ENCODE measurements at regions not wholly inside any gene's neighbourhood (a gene's known extent, or its start where the extent isn't known, plus 50 kb on each side); places are given as distances from the start of the nearest gene placed in this dataset.

DNA sequence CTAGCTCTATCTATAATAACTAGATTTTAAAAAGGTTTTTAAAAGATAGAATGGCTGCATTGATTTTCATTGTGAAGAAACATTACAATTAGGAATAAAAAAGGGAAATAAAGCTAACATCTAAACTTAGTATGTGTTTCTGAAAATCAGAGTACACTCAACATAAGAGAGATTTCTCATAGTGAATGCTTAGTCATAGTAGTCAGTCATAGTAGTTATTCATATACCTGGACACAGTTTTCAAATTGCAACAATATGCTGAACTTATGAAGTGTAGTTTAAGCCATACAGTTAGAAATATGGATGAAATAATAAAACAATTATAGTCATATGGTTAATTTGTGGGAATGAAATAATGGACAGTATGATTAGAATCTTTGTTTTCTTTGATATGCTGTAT is 273.0 kb upstream of the CTNND2 start:
- TF ChIP-seq, protein P1, sequence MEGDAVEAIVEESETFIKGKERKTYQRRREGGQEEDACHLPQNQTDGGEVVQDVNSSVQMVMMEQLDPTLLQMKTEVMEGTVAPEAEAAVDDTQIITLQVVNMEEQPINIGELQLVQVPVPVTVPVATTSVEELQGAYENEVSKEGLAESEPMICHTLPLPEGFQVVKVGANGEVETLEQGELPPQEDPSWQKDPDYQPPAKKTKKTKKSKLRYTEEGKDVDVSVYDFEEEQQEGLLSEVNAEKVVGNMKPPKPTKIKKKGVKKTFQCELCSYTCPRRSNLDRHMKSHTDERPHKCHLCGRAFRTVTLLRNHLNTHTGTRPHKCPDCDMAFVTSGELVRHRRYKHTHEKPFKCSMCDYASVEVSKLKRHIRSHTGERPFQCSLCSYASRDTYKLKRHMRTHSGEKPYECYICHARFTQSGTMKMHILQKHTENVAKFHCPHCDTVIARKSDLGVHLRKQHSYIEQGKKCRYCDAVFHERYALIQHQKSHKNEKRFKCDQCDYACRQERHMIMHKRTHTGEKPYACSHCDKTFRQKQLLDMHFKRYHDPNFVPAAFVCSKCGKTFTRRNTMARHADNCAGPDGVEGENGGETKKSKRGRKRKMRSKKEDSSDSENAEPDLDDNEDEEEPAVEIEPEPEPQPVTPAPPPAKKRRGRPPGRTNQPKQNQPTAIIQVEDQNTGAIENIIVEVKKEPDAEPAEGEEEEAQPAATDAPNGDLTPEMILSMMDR (IDR thresholded peaks at IDR 0.05) = no peak
- TF ChIP-seq ZNF671 (CRISPR knock-in tag; IDR thresholded peaks at IDR 0.05) = no peak
- no peak for TF ChIP-seq SP1 (CRISPR knock-in tag; conservative IDR thresholded peaks at IDR 0.05)
- TF ChIP-seq, protein P2, sequence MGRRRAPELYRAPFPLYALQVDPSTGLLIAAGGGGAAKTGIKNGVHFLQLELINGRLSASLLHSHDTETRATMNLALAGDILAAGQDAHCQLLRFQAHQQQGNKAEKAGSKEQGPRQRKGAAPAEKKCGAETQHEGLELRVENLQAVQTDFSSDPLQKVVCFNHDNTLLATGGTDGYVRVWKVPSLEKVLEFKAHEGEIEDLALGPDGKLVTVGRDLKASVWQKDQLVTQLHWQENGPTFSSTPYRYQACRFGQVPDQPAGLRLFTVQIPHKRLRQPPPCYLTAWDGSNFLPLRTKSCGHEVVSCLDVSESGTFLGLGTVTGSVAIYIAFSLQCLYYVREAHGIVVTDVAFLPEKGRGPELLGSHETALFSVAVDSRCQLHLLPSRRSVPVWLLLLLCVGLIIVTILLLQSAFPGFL (CRISPR knock-in tag; IDR thresholded peaks at IDR 0.05; ENCODE audit: borderline replicate concordance) = no peak

All from WTC11 (cell line).